Sigmoid colon (tissue), 6 donors: ENCODE measurements at regions not wholly inside any gene's neighbourhood (a gene's known extent, or its start where the extent isn't known, plus 50 kb on each side); places are given as distances from the start of the nearest gene placed in this dataset.

Experiments used
- DNase-seq: peaks from one replicate; pipeline ENCODE4 v3.0.0-alpha.2; 2019
- H3K27ac ChIP-seq, 4 donors: fragments of 200-600 bp; sonication (generic); one replicate each; pipeline ENCODE4 v1.5.1; 2016 to 2019; ENCODE audit warnings: mild to moderate bottlenecking in 1 of 4
- H3K27me3 ChIP-seq, 3 donors: fragments of 200-600 bp; sonication (generic); one replicate each; pipeline ENCODE4 v1.5.1; 2019; ENCODE audit warnings: mild to moderate bottlenecking in 1 of 3
- H3K36me3 ChIP-seq, 4 donors: fragments of 200-600 bp; sonication (generic); one replicate each; pipeline ENCODE4 v1.5.1; 2016 to 2019
- H3K4me1 ChIP-seq, 4 donors: fragments of 200-600 bp; sonication (generic); one replicate each; pipeline ENCODE4 v1.5.1; 2017 to 2019
- H3K4me3 ChIP-seq, 4 donors: fragments of 200-600 bp; sonication (generic); one replicate each; pipeline ENCODE4 v1.5.1; 2017 to 2019; ENCODE audit warnings: mild to moderate bottlenecking in 2 of 4, moderate library complexity in 1 of 4
- H3K9me3 ChIP-seq, 4 donors: fragments of 200-600 bp in 3 of 4; sonication (generic) in 3 of 4; one replicate each; pipeline versions ENCODE4 v1.5.1 to v1.6.1; 2013 to 2019
- CTCF ChIP-seq, 4 experiments: fragments of 450-650 bp in 3 of 4; fragments of 200-600 bp in 1 of 4; IDR thresholded peaks; one replicate each; pipeline ENCODE4 v1.5.1; 2016 to 2019; ENCODE audit warnings: antibody characterized with exemption in 4 of 4, mild to moderate bottlenecking in 3 of 4, moderate library complexity in 2 of 4
- EP300 ChIP-seq, 4 donors: sonication (generic); formaldehyde crosslinking; IDR thresholded peaks; one replicate each; pipeline ENCODE4 v1.6.1; 2017; ENCODE audit warnings: antibody characterized with exemption in 4 of 4
- POLR2A ChIP-seq, 2 donors: fragments of 450-650 bp; IDR thresholded peaks; one replicate each; pipeline ENCODE4 v1.6.1; 2016; ENCODE audit warnings: antibody characterized with exemption in 2 of 2, mild to moderate bottlenecking in 2 of 2, moderate library complexity in 2 of 2
- POLR2AphosphoS5 ChIP-seq, 4 donors: sonication (generic); formaldehyde crosslinking; IDR thresholded peaks; one replicate each; pipeline ENCODE4 v1.6.1; 2017; ENCODE audit warnings: antibody characterized with exemption in 4 of 4
- whole genome bisulfite sequencing, 2 donors: extraction: QIAGEN DNeasy Blood & Tissue Kit; methylation state at CpG; one replicate each; pipeline ENCODE4 v1.1.7; 2013; 5-methylcytosine and 5-hydroxymethylcytosine counted together
- intact Hi-C: fragments of 100-400 bp; cut with DNase I; formaldehyde crosslinking; loops from one replicate; pipeline ENCODE4 v1.15.1; 2023
- donor health status: healthy with polysubstance abuse.
- donor health status: healthy.

- TF ChIP-seq CTCF (IDR thresholded peaks at IDR 0.05) (no peak), EP300 (IDR thresholded peaks at IDR 0.05) (no peak), POLR2AphosphoS5 (IDR thresholded peaks at IDR 0.05) (no peak), POLR2A (IDR thresholded peaks at IDR 0.05) (no peak)
- no peak for DNase-seq
- no peaks in the 10 kb centered on the region for H3K9me3 ChIP-seq
- H3K27me3 ChIP-seq = no peaks in the 10 kb centered on the region
- intact Hi-C loops = no loop called here
- no peak overlapping the region for H3K4me3 ChIP-seq
- no peaks in the 10 kb centered on the region for H3K36me3 ChIP-seq
- H3K27ac ChIP-seq = no peak overlapping the region
- 49 to 61% methylated on average over 8 of the region's 8 CpGs for WGBS, 2 donors
- H3K4me1 ChIP-seq = peaks cover 0 to 8% (median 2%) of the 10 kb centered on the region in 4 donors
Observed at GRCh38 chr5:1952021-1952420, 69.3 kb upstream of the IRX4 start.

GRCh38 chr5:1951165-1951816 lies 68.6 kb upstream of the IRX4 start:
- DNase-seq = no peak
- no peaks in the 10 kb centered on the region for H3K9me3 ChIP-seq
- H3K27ac ChIP-seq = no peak overlapping the region
- 94 to 95% methylated on average over 54 of the region's 54 CpGs for WGBS, 2 donors
- H3K27me3 ChIP-seq = no peaks in the 10 kb centered on the region
- H3K36me3 ChIP-seq = no peaks in the 10 kb centered on the region
- TF ChIP-seq CTCF (IDR thresholded peaks at IDR 0.05) (no peak), POLR2A (IDR thresholded peaks at IDR 0.05) (no peak), EP300 (IDR thresholded peaks at IDR 0.05) (no peak), POLR2AphosphoS5 (IDR thresholded peaks at IDR 0.05) (no peak)
- peaks cover 0 to 8% (median 2%) of the 10 kb centered on the region in 4 donors for H3K4me1 ChIP-seq
- H3K4me3 ChIP-seq = no peak overlapping the region
- intact Hi-C loops = no loop called here

GRCh38 chr5:1950708-1951103 lies 68.0 kb upstream of the IRX4 start:
- no peak for DNase-seq

GRCh38 chr5:1950096-1950707 lies 67.5 kb upstream of the IRX4 start:
- Histone ChIP-seq H3K36me3 (no peaks in the 10 kb centered on the region), H3K27me3 (no peaks in the 10 kb centered on the region), H3K4me3 (no peak overlapping the region), H3K27ac (no peak overlapping the region), H3K9me3 (no peaks in the 10 kb centered on the region), H3K4me1 (peaks cover 0 to 8% (median 2%) of the 10 kb centered on the region in 4 donors)
- no peak for DNase-seq
- intact Hi-C loops = no loop called here
- TF ChIP-seq POLR2A (IDR thresholded peaks at IDR 0.05) (no peak), POLR2AphosphoS5 (IDR thresholded peaks at IDR 0.05) (no peak), CTCF (IDR thresholded peaks at IDR 0.05) (no peak), EP300 (IDR thresholded peaks at IDR 0.05) (no peak)
- WGBS, 2 donors = 80 to 81% methylated on average over 32 of the region's 32 CpGs

More at GRCh38 chr5:1950708-1951103, 68.0 kb upstream of the IRX4 start:
- H3K4me3 ChIP-seq = no peak overlapping the region
- no peak overlapping the region for H3K27ac ChIP-seq
- 94 to 95% methylated on average over 22 of the region's 22 CpGs for WGBS, 2 donors
- peaks cover 0 to 8% (median 2%) of the 10 kb centered on the region in 4 donors for H3K4me1 ChIP-seq
- intact Hi-C loops = no loop called here
- TF ChIP-seq POLR2A (IDR thresholded peaks at IDR 0.05) (no peak), EP300 (IDR thresholded peaks at IDR 0.05) (no peak), POLR2AphosphoS5 (IDR thresholded peaks at IDR 0.05) (no peak), CTCF (IDR thresholded peaks at IDR 0.05) (no peak)
- no peaks in the 10 kb centered on the region for H3K36me3 ChIP-seq
- H3K27me3 ChIP-seq = no peaks in the 10 kb centered on the region
- no peaks in the 10 kb centered on the region for H3K9me3 ChIP-seq
